ENCODE measurements at regions not wholly inside any gene's neighbourhood (a gene's known extent, or its start where the extent isn't known, plus 50 kb on each side); places are given as distances from the start of the nearest gene placed in this dataset.

GRCh38 chr4:158999166-158999682 lies 103.7 kb upstream of the RAPGEF2 start:
- DNase-seq (ENCODE audit: low read depth): no peak
- in situ Hi-C loops (cut with HindIII; ENCODE audit: low pct_unique_long_range_greater_than_20kb, low sequenced_read_pairs): no loop called here

DNA sequence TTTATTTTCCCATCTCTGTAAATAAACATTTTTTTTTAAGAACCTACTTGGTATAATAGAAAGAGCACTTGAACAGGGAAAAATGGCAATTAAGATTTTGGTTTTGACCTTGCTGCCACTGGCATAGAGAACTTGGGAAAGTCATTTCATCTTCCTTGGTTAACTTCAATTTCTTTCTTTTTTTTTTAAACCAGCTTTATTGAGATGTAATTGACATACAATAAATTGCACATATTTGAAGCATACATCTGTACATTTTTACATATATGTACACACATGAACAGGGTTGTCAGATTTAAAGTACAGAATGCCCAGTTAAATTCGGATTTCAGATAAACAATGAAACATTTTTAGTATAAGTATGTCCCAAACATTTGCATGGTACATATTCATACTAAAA lies 103.0 kb upstream of the RAPGEF2 start:
- in situ Hi-C loops (cut with HindIII; ENCODE audit: low pct_unique_long_range_greater_than_20kb, low sequenced_read_pairs): no loop called here

DNA sequence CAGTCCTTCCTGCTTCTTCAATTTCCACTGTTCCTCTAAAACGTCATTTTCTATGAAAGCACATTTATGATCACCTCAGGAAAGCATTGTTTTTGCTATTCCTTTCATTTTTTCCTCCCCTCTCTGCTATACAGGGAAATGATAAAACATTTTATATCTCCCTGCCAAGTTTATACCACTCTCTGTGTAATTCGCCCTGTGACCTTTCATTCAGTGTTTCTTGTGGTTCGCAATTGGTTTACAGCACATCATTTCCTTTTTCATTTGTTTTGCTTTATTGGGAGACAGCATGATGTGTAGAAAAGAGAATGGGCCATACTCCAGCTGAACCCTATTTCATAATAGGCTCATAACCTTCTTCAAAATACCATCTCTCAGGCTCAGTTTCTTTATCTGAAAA lies 99.9 kb upstream of the RAPGEF2 start:
- no peak for DNase-seq (ENCODE audit: low read depth)
- in situ Hi-C loops (cut with HindIII; ENCODE audit: low pct_unique_long_range_greater_than_20kb, low sequenced_read_pairs): no loop called here

More for the DNA sequence above, 103.0 kb upstream of the RAPGEF2 start:
- no peak for DNase-seq (ENCODE audit: low read depth)

DNA sequence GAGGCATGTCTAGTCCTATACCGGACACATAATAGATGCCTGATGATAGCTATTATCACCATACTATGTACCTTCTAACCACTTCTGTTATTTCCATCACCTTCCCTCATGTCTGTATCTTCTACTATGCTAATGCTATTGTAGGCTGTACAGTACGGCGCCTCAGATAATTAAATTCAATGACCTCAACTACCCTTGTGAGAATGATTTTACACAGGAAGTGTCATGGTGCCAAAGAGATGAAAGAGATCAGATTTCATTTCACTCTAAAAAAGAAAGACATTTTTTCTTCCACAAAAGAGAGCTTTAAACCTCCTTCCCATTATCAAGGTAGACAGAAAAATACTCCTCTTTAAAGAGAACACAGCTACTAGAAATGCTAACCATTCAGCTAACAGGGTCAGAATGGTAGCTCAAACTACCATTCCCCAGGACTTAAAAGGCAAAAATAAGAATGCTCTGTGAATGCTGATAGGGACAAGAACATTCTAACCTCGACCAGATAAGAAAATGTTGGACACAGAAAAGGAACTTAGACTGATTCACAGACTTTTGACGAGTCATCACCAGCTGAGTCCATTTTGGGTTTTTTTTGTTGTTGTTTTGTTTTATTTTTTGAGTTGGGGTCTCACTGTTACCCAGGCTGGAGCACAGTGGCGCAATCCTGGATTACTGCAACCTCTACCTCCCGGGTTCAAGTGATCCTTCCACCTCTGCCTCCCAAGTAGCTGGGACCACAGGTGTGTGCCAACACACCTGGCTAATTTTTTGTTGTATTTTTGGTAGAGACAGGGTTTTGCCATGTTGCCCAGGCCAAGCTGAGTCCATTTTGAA lies 99.2 kb upstream of the RAPGEF2 start:
- in situ Hi-C loops (cut with HindIII; ENCODE audit: low pct_unique_long_range_greater_than_20kb, low sequenced_read_pairs): no loop called here
- no peak for DNase-seq (ENCODE audit: low read depth)

GRCh38 chr4:159006202-159006601 lies 96.7 kb upstream of the RAPGEF2 start:
- in situ Hi-C loops (cut with HindIII; ENCODE audit: low pct_unique_long_range_greater_than_20kb, low sequenced_read_pairs): no loop called here
- DNase-seq (ENCODE audit: low read depth): no peak

DNA sequence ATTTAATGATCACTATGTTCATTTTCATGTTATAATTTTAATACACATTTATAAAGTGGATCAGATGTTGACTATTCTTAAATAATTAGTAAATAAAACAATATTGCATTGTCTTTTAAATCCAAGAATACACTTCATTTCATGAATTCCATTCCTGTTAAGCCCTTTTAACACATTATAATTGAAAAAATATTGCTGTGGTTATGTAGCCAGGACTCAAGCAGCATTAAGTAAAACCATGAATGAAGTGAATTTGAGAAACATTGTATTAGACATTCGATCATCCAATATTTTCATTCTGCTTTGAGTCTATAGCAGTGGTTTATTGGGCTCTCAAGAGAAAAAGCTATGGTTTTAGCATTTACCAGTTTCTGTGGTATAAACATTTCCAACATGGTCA lies 94.2 kb upstream of the RAPGEF2 start:
- in situ Hi-C loops (cut with HindIII; ENCODE audit: low pct_unique_long_range_greater_than_20kb, low sequenced_read_pairs): no loop called here

GRCh38 chr4:159009521-159009920 lies 93.4 kb upstream of the RAPGEF2 start:
- DNase-seq (ENCODE audit: low read depth): no peak
- in situ Hi-C loops (cut with HindIII; ENCODE audit: low pct_unique_long_range_greater_than_20kb, low sequenced_read_pairs): no loop called here

More for the DNA sequence above, 94.2 kb upstream of the RAPGEF2 start:
- no peak for DNase-seq (ENCODE audit: low read depth)

DNA sequence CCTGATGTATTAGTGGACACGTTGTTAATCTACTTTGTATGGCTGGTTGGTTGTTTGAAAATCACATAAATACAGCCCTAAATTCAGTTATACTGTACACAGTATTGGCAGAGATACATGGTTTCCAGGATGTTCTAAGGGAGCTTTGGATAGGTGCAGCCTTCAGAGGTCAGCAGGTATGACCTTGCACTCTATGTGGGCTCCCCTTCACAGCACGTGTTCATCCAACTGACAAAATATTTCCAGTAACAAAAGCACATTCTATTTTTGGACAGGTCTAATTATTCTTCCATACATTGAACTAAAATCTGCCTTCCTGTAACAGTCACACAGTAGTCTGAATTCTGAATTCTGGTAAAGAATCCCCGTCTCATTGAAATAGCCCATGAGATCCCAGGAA lies 92.8 kb upstream of the RAPGEF2 start:
- in situ Hi-C loops (cut with HindIII; ENCODE audit: low pct_unique_long_range_greater_than_20kb, low sequenced_read_pairs): no loop called here

DNA sequence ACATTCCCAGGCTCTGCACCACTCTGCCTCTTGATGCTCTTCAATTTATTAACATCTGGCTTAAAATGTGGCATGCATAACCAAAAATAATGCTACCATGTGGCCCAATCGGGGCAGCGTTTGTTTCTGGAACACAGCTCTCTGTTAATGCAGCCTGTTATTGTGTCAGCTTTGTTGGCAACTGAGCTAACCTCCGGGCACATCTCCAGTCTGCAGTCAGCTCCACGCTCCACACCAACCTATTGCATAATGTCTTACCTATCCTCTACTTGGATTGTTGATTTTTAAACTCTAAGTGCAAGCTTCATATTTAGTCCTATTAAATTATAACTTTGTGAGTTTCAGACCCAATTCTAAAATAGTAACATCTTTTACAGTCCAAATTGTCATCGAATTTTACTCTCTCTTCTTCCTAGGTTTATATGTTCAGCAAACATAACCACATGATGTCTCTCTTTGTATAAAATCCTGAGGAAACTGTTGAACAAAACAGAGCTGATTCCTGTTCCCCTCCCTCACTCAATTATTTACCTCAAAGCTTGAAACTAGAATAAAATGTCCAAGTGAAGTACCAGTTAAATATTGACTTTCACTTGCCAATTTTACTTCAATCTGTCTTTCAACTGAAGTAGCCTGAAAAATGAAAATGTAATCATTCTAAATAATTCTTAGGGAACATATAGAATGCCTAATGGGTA lies 92.2 kb upstream of the RAPGEF2 start:
- in situ Hi-C loops (cut with HindIII; ENCODE audit: low pct_unique_long_range_greater_than_20kb, low sequenced_read_pairs): no loop called here
- no peak for DNase-seq (ENCODE audit: low read depth)

More for the DNA sequence above, 92.8 kb upstream of the RAPGEF2 start:
- no peak for DNase-seq (ENCODE audit: low read depth)

- in situ Hi-C loops (cut with HindIII; ENCODE audit: low pct_unique_long_range_greater_than_20kb, low sequenced_read_pairs): no loop called here
- DNase-seq (ENCODE audit: low read depth): no peak
Measured at GRCh38 chr4:159012381-159012780, 90.5 kb upstream of the RAPGEF2 start.

GRCh38 chr4:159013692-159014091 lies 89.2 kb upstream of the RAPGEF2 start:
- no peak for DNase-seq (ENCODE audit: low read depth)
- in situ Hi-C loops (cut with HindIII; ENCODE audit: low pct_unique_long_range_greater_than_20kb, low sequenced_read_pairs): no loop called here

- in situ Hi-C loops (cut with HindIII; ENCODE audit: low pct_unique_long_range_greater_than_20kb, low sequenced_read_pairs): no loop called here
- DNase-seq (ENCODE audit: low read depth): no peak
Measured at GRCh38 chr4:159014859-159015258, 88.0 kb upstream of the RAPGEF2 start.

DNA sequence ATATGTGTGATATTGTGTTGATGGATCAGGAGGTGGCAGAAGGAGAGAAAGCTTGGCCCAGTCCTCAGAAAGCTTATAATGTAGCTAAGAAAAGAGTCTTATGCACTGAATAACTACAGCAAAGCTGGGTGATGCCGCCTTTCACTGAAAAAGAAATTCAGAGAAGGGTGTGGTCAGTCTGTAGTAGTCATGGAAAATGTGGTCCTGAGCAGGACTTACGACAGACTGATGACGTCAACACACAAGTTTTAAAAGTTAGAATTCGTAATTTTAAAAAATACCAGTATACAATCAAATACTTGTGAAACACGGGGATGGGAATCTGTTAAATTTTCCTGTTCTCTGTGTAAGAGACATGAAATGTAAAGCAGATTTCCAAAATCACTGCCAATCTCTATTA lies 87.0 kb upstream of the RAPGEF2 start:
- DNase-seq (ENCODE audit: low read depth): no peak
- in situ Hi-C loops (cut with HindIII; ENCODE audit: low pct_unique_long_range_greater_than_20kb, low sequenced_read_pairs): no loop called here

- in situ Hi-C loops (cut with HindIII; ENCODE audit: low pct_unique_long_range_greater_than_20kb, low sequenced_read_pairs): no loop called here
- no peak for DNase-seq (ENCODE audit: low read depth)
Measured at GRCh38 chr4:159016593-159017024, 86.3 kb upstream of the RAPGEF2 start.

DNA sequence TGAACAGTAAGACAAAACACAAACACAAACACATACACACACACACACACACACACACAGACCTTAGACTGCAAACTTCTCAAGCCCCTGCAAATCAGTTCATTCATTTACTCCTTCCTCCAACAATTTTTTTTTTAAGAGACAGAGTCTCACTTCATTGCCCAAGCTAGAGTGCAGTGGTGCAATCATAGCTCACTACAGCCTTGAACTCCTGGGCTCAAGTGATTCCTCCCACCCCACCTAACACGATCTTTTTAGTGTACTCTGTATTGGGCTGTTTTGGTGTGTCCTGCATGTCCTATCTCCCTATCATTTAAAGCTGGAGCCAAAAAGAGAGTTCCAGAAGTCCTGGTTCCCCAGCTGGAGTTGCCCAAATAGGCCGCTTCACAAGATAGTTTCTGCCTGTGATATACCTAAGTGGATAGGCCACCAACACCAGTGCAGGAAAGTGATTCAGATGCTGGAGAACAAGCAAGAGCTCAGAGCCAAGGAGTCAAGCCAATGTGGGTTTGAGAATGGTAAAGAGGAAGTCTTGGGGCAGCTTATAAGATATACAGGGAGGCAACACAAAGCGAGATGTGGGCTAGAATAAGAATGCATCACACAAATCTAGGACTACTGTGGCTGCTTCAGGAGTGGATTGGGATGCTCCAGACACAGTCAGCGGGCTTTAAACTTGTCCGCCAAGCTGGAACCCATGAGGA lies 85.4 kb upstream of the RAPGEF2 start:
- in situ Hi-C loops (cut with HindIII; ENCODE audit: low pct_unique_long_range_greater_than_20kb, low sequenced_read_pairs): no loop called here
- no peak for DNase-seq (ENCODE audit: low read depth)

GRCh38 chr4:159018062-159018629 lies 84.7 kb upstream of the RAPGEF2 start:
- no peak for DNase-seq (ENCODE audit: low read depth)
- in situ Hi-C loops (cut with HindIII; ENCODE audit: low pct_unique_long_range_greater_than_20kb, low sequenced_read_pairs): no loop called here

GRCh38 chr4:159019356-159019755 lies 83.5 kb upstream of the RAPGEF2 start:
- in situ Hi-C loops (cut with HindIII; ENCODE audit: low pct_unique_long_range_greater_than_20kb, low sequenced_read_pairs): no loop called here
- no peak for DNase-seq (ENCODE audit: low read depth)

DNA sequence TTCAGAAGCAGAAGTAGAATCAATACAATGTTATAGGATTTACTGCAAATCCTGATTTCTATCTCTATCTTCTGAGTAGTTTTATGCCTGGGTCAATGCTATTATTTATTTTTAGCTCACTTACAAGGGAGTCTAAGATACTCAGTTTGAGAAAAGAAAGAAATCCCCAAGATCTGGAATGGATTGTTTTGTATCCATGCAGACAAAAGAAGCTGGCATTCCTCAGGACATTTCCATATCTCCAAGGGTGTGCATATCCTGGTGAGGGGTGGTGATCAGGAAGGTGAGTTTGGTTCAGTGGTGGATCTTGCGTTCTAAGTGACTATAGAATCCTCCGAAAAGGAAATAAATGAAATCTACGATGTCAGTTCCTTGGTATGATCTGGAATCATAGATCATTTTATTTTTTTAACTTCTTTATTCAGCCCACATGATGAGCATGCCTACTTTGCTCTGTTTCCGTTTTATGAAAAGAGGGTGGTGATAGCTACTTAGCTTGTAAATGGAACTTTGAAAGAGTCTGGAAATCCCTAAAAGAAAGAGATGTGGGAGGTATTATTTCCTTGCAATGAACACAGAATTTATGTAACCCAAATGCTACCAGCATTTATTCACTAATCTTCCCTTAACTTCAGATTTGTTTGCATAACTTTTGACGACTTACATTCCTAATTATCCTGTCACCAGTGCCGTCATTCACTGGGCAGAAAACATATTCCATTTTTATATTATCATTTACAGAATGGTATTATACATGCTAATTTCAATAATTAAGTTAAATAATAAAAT lies 81.1 kb upstream of the RAPGEF2 start:
- in situ Hi-C loops (cut with HindIII; ENCODE audit: low pct_unique_long_range_greater_than_20kb, low sequenced_read_pairs): no loop called here
- no peak for DNase-seq (ENCODE audit: low read depth)
